ENCODE measurements at regions not wholly inside any gene's neighbourhood (a gene's known extent, or its start where the extent isn't known, plus 50 kb on each side); places are given as distances from the start of the nearest gene placed in this dataset.

DNA sequence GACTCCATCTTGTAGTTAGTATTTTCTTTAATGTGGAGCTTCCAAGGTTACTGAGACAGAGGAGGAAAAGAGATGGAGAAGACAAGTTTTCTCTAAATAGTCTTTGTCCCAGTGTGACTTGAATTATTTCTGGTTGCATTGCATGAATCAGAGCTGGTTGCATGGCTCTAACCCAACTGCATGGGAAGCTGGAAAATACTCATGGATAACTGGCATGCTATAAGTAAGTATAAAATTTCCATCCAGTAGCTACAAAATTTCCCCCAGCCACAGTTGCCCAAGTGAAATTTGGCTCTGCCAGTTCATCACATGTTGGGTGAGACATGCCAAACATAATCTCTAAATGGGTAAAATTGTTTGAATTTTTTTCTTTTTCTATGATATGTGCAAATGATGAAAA lies 1161.5 kb downstream of the CDH11 start:
- ChIA-PET CTCF (no interaction called here), SMC1A (ENCODE audit: uncharacterized antibody, unreplicated experiment) (interaction anchor here (2.2 kb wide), 1 partner anchor 11 kb away, joined by 6 read pairs; no protein-coding TSS in a partner anchor), POLR2A (no interaction called here), RAD21 (ENCODE audit: unreplicated experiment) (no interaction called here)
- intact Hi-C loops (cut with micrococcal nuclease; ENCODE audit: unreplicated experiment) (no loop called here), in situ Hi-C loops (cut with MboI) (no loop called here)
- BruUV-seq (replicated peaks) = no TSS peak
- Histone ChIP-seq H3K4me1 (ENCODE audit: control insufficient read depth, insufficient read depth, low read length) (no peaks in the 10 kb centered on the region), H3K4me3 (no peak overlapping the region), H3K36me3 (ENCODE audit: control insufficient read depth in 2 of 2, insufficient read depth in 2 of 2, low read length in 1 of 2) (no peaks in the 10 kb centered on the region), H3K4me2 (ENCODE audit: control insufficient read depth, insufficient read depth) (no peak overlapping the region), H3K79me2 (ENCODE audit: control insufficient read depth, insufficient read depth, low read length) (no peaks in the 10 kb centered on the region), H3K27me3 (replicated peaks in 1 of 2; ENCODE audit: control insufficient read depth in 2 of 2, insufficient read depth in 2 of 2, low read length in 1 of 2) (no peaks in the 10 kb centered on the region), H4K20me1 (ENCODE audit: control insufficient read depth, insufficient read depth) (no peaks in the 10 kb centered on the region), H2AFZ (ENCODE audit: control insufficient read depth, low read depth, low read length) (no peak overlapping the region), H3K9me3 (replicated peaks; ENCODE audit: control insufficient read depth, insufficient read depth, low read length) (no peaks in the 10 kb centered on the region), H3K9ac (ENCODE audit: control insufficient read depth, insufficient read depth, low read length) (no peak overlapping the region), H3K27ac (ENCODE audit: control insufficient read depth, insufficient read depth) (no peak overlapping the region)
- FAIRE-seq = no peak
- DNase-seq (ENCODE audit: low read depth, low spot score) = no peak
- TF ChIP-seq RCOR1 (conservative IDR thresholded peaks at IDR 0.05; ENCODE audit: low read depth, low read length) (no peak), SMARCA5 (IDR thresholded peaks at IDR 0.05) (no peak), BACH1 (IDR thresholded peaks at IDR 0.05; ENCODE audit: borderline replicate concordance) (no peak), RFX5 (IDR thresholded peaks at IDR 0.05; ENCODE audit: low read depth, low read length) (no peak), ZNF217 (IDR thresholded peaks at IDR 0.05) (no peak), NFYA (IDR thresholded peaks at IDR 0.05; ENCODE audit: borderline replicate concordance, low read depth, low read length) (no peak), GABPA (IDR thresholded peaks at IDR 0.05; ENCODE audit: low read depth) (no peak)
- TF ChIP-seq, protein P1, sequence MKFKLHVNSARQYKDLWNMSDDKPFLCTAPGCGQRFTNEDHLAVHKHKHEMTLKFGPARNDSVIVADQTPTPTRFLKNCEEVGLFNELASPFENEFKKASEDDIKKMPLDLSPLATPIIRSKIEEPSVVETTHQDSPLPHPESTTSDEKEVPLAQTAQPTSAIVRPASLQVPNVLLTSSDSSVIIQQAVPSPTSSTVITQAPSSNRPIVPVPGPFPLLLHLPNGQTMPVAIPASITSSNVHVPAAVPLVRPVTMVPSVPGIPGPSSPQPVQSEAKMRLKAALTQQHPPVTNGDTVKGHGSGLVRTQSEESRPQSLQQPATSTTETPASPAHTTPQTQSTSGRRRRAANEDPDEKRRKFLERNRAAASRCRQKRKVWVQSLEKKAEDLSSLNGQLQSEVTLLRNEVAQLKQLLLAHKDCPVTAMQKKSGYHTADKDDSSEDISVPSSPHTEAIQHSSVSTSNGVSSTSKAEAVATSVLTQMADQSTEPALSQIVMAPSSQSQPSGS (IDR thresholded peaks at IDR 0.05; ENCODE audit: low read length) = no peak
- TF ChIP-seq, protein P2, sequence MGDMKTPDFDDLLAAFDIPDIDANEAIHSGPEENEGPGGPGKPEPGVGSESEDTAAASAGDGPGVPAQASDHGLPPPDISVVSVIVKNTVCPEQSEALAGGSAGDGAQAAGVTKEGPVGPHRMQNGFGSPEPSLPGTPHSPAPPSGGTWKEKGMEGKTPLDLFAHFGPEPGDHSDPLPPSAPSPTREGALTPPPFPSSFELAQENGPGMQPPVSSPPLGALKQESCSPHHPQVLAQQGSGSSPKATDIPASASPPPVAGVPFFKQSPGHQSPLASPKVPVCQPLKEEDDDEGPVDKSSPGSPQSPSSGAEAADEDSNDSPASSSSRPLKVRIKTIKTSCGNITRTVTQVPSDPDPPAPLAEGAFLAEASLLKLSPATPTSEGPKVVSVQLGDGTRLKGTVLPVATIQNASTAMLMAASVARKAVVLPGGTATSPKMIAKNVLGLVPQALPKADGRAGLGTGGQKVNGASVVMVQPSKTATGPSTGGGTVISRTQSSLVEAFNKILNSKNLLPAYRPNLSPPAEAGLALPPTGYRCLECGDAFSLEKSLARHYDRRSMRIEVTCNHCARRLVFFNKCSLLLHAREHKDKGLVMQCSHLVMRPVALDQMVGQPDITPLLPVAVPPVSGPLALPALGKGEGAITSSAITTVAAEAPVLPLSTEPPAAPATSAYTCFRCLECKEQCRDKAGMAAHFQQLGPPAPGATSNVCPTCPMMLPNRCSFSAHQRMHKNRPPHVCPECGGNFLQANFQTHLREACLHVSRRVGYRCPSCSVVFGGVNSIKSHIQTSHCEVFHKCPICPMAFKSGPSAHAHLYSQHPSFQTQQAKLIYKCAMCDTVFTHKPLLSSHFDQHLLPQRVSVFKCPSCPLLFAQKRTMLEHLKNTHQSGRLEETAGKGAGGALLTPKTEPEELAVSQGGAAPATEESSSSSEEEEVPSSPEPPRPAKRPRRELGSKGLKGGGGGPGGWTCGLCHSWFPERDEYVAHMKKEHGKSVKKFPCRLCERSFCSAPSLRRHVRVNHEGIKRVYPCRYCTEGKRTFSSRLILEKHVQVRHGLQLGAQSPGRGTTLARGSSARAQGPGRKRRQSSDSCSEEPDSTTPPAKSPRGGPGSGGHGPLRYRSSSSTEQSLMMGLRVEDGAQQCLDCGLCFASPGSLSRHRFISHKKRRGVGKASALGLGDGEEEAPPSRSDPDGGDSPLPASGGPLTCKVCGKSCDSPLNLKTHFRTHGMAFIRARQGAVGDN (IDR thresholded peaks at IDR 0.05) = no peak
- TF ChIP-seq, protein P3, sequence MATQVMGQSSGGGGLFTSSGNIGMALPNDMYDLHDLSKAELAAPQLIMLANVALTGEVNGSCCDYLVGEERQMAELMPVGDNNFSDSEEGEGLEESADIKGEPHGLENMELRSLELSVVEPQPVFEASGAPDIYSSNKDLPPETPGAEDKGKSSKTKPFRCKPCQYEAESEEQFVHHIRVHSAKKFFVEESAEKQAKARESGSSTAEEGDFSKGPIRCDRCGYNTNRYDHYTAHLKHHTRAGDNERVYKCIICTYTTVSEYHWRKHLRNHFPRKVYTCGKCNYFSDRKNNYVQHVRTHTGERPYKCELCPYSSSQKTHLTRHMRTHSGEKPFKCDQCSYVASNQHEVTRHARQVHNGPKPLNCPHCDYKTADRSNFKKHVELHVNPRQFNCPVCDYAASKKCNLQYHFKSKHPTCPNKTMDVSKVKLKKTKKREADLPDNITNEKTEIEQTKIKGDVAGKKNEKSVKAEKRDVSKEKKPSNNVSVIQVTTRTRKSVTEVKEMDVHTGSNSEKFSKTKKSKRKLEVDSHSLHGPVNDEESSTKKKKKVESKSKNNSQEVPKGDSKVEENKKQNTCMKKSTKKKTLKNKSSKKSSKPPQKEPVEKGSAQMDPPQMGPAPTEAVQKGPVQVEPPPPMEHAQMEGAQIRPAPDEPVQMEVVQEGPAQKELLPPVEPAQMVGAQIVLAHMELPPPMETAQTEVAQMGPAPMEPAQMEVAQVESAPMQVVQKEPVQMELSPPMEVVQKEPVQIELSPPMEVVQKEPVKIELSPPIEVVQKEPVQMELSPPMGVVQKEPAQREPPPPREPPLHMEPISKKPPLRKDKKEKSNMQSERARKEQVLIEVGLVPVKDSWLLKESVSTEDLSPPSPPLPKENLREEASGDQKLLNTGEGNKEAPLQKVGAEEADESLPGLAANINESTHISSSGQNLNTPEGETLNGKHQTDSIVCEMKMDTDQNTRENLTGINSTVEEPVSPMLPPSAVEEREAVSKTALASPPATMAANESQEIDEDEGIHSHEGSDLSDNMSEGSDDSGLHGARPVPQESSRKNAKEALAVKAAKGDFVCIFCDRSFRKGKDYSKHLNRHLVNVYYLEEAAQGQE (IDR thresholded peaks at IDR 0.05; ENCODE audit: low read depth, low read length) = no peak
- no peak for ATAC-seq
